SK-N-SH (cell line): ENCODE measurements at regions not wholly inside any gene's neighbourhood (a gene's known extent, or its start where the extent isn't known, plus 50 kb on each side); places are given as distances from the start of the nearest gene placed in this dataset.

Experiments used
- CTCF ChIP-seq: fragments of 200-600 bp; sonication (generic); IDR thresholded peaks from 2 replicates; pipeline ENCODE4 v1.6.1; 2017; ENCODE audit warnings: antibody characterized with exemption, mild to moderate bottlenecking, moderate library complexity
- MAX ChIP-seq: IDR thresholded peaks from 2 replicates; pipeline ENCODE4 v1.4.0; 2012; ENCODE audit warnings: low read depth
- RCOR1 ChIP-seq: fragments of 150-350 bp; IDR thresholded peaks from 2 replicates; pipeline ENCODE4 v1.6.1; 2017; ENCODE audit warnings: antibody characterized with exemption, low read length

GRCh38 chr6:92700411-92700810, 718.9 kb downstream of the EPHA7 start:
- TF ChIP-seq MAX (no peak), RCOR1 (no peak), CTCF (no peak)
